Breast epithelium (tissue), 3 donors: ENCODE measurements at regions not wholly inside any gene's neighbourhood (a gene's known extent, or its start where the extent isn't known, plus 50 kb on each side); places are given as distances from the start of the nearest gene placed in this dataset.

Experiments
- POLR2A ChIP-seq: fragments of 450-650 bp; IDR thresholded peaks from one replicate; pipeline ENCODE4 v1.6.1; 2016; ENCODE audit warnings: antibody characterized with exemption, mild to moderate bottlenecking, moderate library complexity
- POLR2AphosphoS5 ChIP-seq, 3 donors: sonication (generic); formaldehyde crosslinking; IDR thresholded peaks; one replicate each; pipeline ENCODE4 v1.6.1; 2017; ENCODE audit warnings: antibody characterized with exemption in 3 of 3
- TF ChIP-seq, protein P1 (sequence below), 3 donors: fragments of 450-650 bp; IDR thresholded peaks; one replicate each; pipeline ENCODE4 v1.5.1; 2016 to 2017; ENCODE audit warnings: antibody characterized with exemption in 3 of 3, mild to moderate bottlenecking in 3 of 3, moderate library complexity in 3 of 3

- TF ChIP-seq, protein P1, sequence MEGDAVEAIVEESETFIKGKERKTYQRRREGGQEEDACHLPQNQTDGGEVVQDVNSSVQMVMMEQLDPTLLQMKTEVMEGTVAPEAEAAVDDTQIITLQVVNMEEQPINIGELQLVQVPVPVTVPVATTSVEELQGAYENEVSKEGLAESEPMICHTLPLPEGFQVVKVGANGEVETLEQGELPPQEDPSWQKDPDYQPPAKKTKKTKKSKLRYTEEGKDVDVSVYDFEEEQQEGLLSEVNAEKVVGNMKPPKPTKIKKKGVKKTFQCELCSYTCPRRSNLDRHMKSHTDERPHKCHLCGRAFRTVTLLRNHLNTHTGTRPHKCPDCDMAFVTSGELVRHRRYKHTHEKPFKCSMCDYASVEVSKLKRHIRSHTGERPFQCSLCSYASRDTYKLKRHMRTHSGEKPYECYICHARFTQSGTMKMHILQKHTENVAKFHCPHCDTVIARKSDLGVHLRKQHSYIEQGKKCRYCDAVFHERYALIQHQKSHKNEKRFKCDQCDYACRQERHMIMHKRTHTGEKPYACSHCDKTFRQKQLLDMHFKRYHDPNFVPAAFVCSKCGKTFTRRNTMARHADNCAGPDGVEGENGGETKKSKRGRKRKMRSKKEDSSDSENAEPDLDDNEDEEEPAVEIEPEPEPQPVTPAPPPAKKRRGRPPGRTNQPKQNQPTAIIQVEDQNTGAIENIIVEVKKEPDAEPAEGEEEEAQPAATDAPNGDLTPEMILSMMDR (IDR thresholded peaks at IDR 0.05), result no peak
- TF ChIP-seq POLR2A, result no peak
- TF ChIP-seq POLR2AphosphoS5 (IDR thresholded peaks at IDR 0.05), result no peak
Measured at GRCh38 chr1:24990779-24991641, 60.9 kb upstream of the RUNX3 start.
